ENCODE measurements at regions not wholly inside any gene's neighbourhood (a gene's known extent, or its start where the extent isn't known, plus 50 kb on each side); places are given as distances from the start of the nearest gene placed in this dataset.

GRCh38 chr4:83855044-83855443 lies 319.1 kb downstream of the GPAT3 start:
- TF ChIP-seq CTCF (IDR thresholded peaks at IDR 0.05): no peak
- no peak for TF ChIP-seq POLR2A (IDR thresholded peaks at IDR 0.05; ENCODE audit: low read depth)
